DOHH2 (cell line): ENCODE measurements at regions not wholly inside any gene's neighbourhood (a gene's known extent, or its start where the extent isn't known, plus 50 kb on each side); places are given as distances from the start of the nearest gene placed in this dataset.

Experiments
- H3F3A ChIP-seq: fragments of 200-600 bp; sonication (generic), shearing (Covaris generic); 2 replicates; pipeline ENCODE4 v1.6.0; 2016; ENCODE audit warnings: antibody characterized with exemption, mild to moderate bottlenecking; ENCODE audit not compliant: control insufficient read depth, insufficient read depth
- H3K27ac ChIP-seq: fragments of 200-600 bp; sonication (generic); 2 replicates; pipeline ENCODE4 v1.5.1; 2014; ENCODE audit warnings: low read depth, mild to moderate bottlenecking, low read length, moderate library complexity
- H3K27me3 ChIP-seq: fragments of 200-600 bp; sonication (generic); 2 replicates; pipeline ENCODE4 v1.6.1; 2014; ENCODE audit warnings: mild to moderate bottlenecking, low read length, mixed read lengths; ENCODE audit not compliant: control insufficient read depth
- H3K36me3 ChIP-seq: fragments of 200-600 bp; sonication (generic); 2 replicates; pipeline ENCODE4 v1.6.1; 2014; ENCODE audit warnings: mild to moderate bottlenecking, low read length, moderate library complexity, mixed read lengths; ENCODE audit not compliant: control insufficient read depth
- H3K4me1 ChIP-seq: fragments of 200-600 bp; sonication (generic); 2 replicates; pipeline ENCODE4 v1.6.1; 2014; ENCODE audit warnings: mild to moderate bottlenecking, low read length, mixed read lengths; ENCODE audit not compliant: control insufficient read depth
- H3K4me2 ChIP-seq: fragments of 200-600 bp; sonication (generic); 2 replicates; pipeline ENCODE4 v1.6.0; 2014; ENCODE audit warnings: mild to moderate bottlenecking, low read length, moderate library complexity
- H3K4me3 ChIP-seq: fragments of 200-600 bp; sonication (generic); 2 replicates; pipeline ENCODE4 v1.5.1; 2014; ENCODE audit warnings: mild to moderate bottlenecking, low read length, mixed read lengths
- H3K79me2 ChIP-seq: fragments of 200-600 bp; sonication (generic); 2 replicates; pipeline ENCODE4 v1.6.1; 2014; ENCODE audit warnings: mild to moderate bottlenecking, low read length, mixed read lengths; ENCODE audit not compliant: control insufficient read depth
- H3K9me2 ChIP-seq: fragments of 200-600 bp; sonication (generic); replicated peaks from 2 replicates; pipeline ENCODE4 v1.6.1; 2014; ENCODE audit warnings: mild to moderate bottlenecking, low read length, mixed read lengths; ENCODE audit not compliant: control insufficient read depth
- H3K9me3 ChIP-seq: fragments of 200-600 bp; sonication (generic); 2 replicates; pipeline ENCODE4 v1.6.1; 2014; ENCODE audit warnings: antibody characterized with exemption, low read length, mixed read lengths; ENCODE audit not compliant: control insufficient read depth, insufficient read depth
- H4K20me1 ChIP-seq: fragments of 200-600 bp; sonication (generic); 2 replicates; pipeline ENCODE4 v1.6.0; 2014; ENCODE audit warnings: low read depth, mild to moderate bottlenecking, antibody characterized with exemption, low read length, moderate library complexity; ENCODE audit not compliant: control insufficient read depth, insufficient read depth
- EZH2phosphoT487 ChIP-seq: fragments of 200-600 bp; sonication (generic); IDR thresholded peaks from 2 replicates; pipeline ENCODE4 v1.6.1; 2017; ENCODE audit warnings: borderline replicate concordance, mild to moderate bottlenecking, antibody characterized with exemption, low read length, moderate library complexity, mixed read lengths
- TF ChIP-seq, protein P1 (sequence below): fragments of 200-600 bp; sonication (generic); IDR thresholded peaks from one replicate; pipeline ENCODE4 v1.5.1; 2014; ENCODE audit warnings: antibody characterized with exemption, mild to moderate bottlenecking, low read depth, low read length; ENCODE audit not compliant: poor library complexity, severe bottlenecking

DNA sequence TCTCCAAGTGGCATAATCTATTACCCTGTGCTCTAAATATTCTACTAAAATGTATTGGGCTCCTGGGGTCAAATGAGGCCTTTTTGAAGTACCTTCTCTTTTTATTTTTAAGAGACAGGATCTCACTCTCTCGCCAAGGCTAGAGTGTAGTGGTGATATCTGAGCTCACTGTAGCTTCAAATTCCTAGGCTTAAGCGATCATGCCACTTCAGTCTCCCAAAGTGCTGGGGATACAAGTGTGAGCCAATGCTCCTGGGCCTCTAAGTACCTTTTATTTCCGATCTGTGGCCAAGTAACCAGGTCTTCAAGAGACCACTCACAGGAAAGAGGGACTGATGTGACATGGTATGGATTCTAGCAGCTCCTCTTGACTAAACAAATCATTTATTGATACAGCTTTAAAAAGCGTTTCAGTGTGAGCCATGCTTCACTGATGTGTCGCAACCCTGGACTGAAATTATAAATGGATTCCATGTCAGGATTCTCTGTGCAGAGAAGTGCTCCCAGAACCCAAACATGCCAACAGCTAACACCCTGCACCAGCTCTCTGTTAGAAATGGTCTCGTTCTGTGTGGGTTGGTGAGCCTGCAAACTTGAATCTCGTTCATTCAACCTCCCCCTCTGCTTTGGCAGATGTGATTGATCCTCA, 477.8 kb downstream of the HINT1 start:
- H3K9me3 ChIP-seq: no peaks in the 10 kb centered on the region
- TF ChIP-seq, protein P1, sequence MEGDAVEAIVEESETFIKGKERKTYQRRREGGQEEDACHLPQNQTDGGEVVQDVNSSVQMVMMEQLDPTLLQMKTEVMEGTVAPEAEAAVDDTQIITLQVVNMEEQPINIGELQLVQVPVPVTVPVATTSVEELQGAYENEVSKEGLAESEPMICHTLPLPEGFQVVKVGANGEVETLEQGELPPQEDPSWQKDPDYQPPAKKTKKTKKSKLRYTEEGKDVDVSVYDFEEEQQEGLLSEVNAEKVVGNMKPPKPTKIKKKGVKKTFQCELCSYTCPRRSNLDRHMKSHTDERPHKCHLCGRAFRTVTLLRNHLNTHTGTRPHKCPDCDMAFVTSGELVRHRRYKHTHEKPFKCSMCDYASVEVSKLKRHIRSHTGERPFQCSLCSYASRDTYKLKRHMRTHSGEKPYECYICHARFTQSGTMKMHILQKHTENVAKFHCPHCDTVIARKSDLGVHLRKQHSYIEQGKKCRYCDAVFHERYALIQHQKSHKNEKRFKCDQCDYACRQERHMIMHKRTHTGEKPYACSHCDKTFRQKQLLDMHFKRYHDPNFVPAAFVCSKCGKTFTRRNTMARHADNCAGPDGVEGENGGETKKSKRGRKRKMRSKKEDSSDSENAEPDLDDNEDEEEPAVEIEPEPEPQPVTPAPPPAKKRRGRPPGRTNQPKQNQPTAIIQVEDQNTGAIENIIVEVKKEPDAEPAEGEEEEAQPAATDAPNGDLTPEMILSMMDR: no peak
- no peak for TF ChIP-seq EZH2phosphoT487
- H3K4me2 ChIP-seq: no peak overlapping the region
- no peaks in the 10 kb centered on the region for H3K9me2 ChIP-seq
- peaks cover under 1% of the 10 kb centered on the region for H3K4me1 ChIP-seq
- H3K27me3 ChIP-seq: peaks cover 10% of the 10 kb centered on the region
- no peaks in the 10 kb centered on the region for H4K20me1 ChIP-seq
- no peak overlapping the region for H3K4me3 ChIP-seq
- no peaks in the 10 kb centered on the region for H3K79me2 ChIP-seq
- H3K27ac ChIP-seq: no peak overlapping the region
- H3K36me3 ChIP-seq: no peaks in the 10 kb centered on the region
- H3F3A ChIP-seq: no peaks in the 10 kb centered on the region

DNA sequence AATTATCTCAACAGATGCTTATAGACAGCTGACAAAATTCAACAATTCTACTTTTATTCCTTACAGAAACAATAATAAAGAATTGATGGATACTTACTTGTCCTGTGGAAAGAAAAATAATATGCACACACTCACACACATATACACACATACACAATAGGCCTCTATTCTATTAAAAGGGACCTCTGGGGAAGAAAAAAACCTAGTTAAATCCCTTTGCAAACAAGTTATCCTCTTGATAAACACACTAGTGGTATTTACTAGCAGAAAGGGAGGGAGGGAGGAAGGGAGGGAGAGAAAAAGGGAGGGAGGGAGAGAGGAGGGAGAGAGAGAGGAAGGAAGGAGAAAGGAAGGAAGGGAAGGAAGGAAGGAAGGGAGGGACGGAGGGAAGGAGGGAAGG, 486.4 kb downstream of the HINT1 start:
- no peak overlapping the region for H3K4me2 ChIP-seq
- no peak overlapping the region for H3K4me3 ChIP-seq
- H3K27ac ChIP-seq: no peak overlapping the region
- H3K79me2 ChIP-seq: no peaks in the 10 kb centered on the region
- H3K9me2 ChIP-seq: no peaks in the 10 kb centered on the region
- TF ChIP-seq EZH2phosphoT487: no peak
- TF ChIP-seq, protein P1: no peak
- H3K9me3 ChIP-seq: no peaks in the 10 kb centered on the region
- H3K36me3 ChIP-seq: no peaks in the 10 kb centered on the region
- no peaks in the 10 kb centered on the region for H3K4me1 ChIP-seq
- H4K20me1 ChIP-seq: no peaks in the 10 kb centered on the region
- H3K27me3 ChIP-seq: no peaks in the 10 kb centered on the region
- H3F3A ChIP-seq: no peaks in the 10 kb centered on the region

DNA sequence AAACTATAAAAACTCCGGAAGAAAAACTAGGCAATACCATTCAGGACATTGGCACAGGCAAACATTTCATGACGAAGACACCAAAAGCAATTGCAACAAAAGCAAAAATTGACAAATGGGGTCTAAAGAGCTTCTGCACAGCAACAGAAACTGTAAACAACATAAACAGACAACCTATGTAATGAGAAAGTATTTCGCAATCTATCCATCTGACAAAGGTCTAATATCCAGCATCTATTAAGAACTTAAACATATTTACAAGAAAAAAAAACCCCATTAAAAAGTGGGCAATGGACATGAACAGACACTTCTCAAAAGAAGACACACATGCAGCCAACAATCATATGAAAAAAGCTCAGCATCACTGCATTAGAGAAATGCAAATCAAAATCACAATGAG, 498.6 kb downstream of the HINT1 start:
- no peaks in the 10 kb centered on the region for H3K9me3 ChIP-seq
- H3K4me3 ChIP-seq: no peak overlapping the region
- no peaks in the 10 kb centered on the region for H3F3A ChIP-seq
- no peaks in the 10 kb centered on the region for H3K27me3 ChIP-seq
- no peak overlapping the region for H3K4me2 ChIP-seq
- no peaks in the 10 kb centered on the region for H3K9me2 ChIP-seq
- H4K20me1 ChIP-seq: no peaks in the 10 kb centered on the region
- TF ChIP-seq, protein P1: no peak
- TF ChIP-seq EZH2phosphoT487: no peak
- no peaks in the 10 kb centered on the region for H3K79me2 ChIP-seq
- H3K36me3 ChIP-seq: no peaks in the 10 kb centered on the region
- no peak overlapping the region for H3K27ac ChIP-seq
- no peaks in the 10 kb centered on the region for H3K4me1 ChIP-seq

DNA sequence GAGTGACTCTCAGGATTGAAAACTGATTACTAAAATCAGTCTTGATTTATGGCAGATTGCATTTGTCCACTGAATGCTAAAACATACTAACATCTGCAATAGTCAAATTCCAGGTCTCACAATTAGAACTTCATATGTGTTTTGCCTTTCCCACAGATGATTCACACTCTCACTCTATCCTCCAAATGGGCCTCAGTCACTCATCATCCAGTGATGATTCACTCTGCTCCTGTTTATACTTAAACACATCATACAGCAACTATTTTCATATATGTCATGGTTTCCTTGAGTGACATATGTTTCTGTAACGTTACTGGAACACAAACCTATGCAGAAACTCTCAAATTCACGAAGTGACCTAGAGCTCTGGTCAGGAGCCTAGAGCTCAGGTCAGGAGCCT, 512.9 kb downstream of the HINT1 start:
- H3K4me1 ChIP-seq: no peaks in the 10 kb centered on the region
- no peaks in the 10 kb centered on the region for H3K79me2 ChIP-seq
- H3K4me3 ChIP-seq: no peak overlapping the region
- TF ChIP-seq EZH2phosphoT487: no peak
- TF ChIP-seq, protein P1: no peak
- no peaks in the 10 kb centered on the region for H3K9me3 ChIP-seq
- no peaks in the 10 kb centered on the region for H3K9me2 ChIP-seq
- no peak overlapping the region for H3K27ac ChIP-seq
- H4K20me1 ChIP-seq: no peaks in the 10 kb centered on the region
- no peaks in the 10 kb centered on the region for H3K36me3 ChIP-seq
- no peaks in the 10 kb centered on the region for H3K27me3 ChIP-seq
- H3F3A ChIP-seq: no peaks in the 10 kb centered on the region
- H3K4me2 ChIP-seq: no peak overlapping the region
